HEK293 (cell line): ENCODE measurements at regions not wholly inside any gene's neighbourhood (a gene's known extent, or its start where the extent isn't known, plus 50 kb on each side); places are given as distances from the start of the nearest gene placed in this dataset.

ENCODE experiments used
- CTCF ChIA-PET: fragments of 350-600 bp; formaldehyde crosslinking; extraction: SDS; loops from one replicate; lab custom pipeline; 2021; ENCODE audit warnings: antibody characterized with exemption; lab: Yijun Ruan, JAX
- POLR2A ChIA-PET: fragments of 300-600 bp; formaldehyde crosslinking; extraction: SDS; loops from one replicate; lab custom pipeline; 2020; ENCODE audit warnings: antibody characterized with exemption, inconsistent platforms; lab: Yijun Ruan, JAX
- H3K27ac ChIP-seq: fragments of 200-500 bp; sonication (Bioruptor generic); 2 replicates; pipeline ENCODE4 v1.5.1; 2014; ENCODE audit warnings: low read depth, low read length, control low read depth, inconsistent platforms; ENCODE audit errors: extremely low read depth
- H3K36me3 ChIP-seq, 2 experiments: fragments of 200-500 bp in 1 of 2; sonication (Bioruptor generic) in 1 of 2; 1 replicate in 1 of 2; 2 replicates in 1 of 2; pipeline ENCODE4 v1.5.1; 2014 to 2017; ENCODE audit warnings: inconsistent platforms in 2 of 2, low read length in 2 of 2; ENCODE audit not compliant: control insufficient read depth in 2 of 2, insufficient read depth in 1 of 2
- H3K4me1 ChIP-seq: fragments of 200-500 bp; sonication (Bioruptor generic); 2 replicates; pipeline ENCODE4 v1.5.1; 2014; ENCODE audit warnings: mild to moderate bottlenecking, low read length, inconsistent platforms; ENCODE audit not compliant: control insufficient read depth, insufficient read depth
- H3K4me3 ChIP-seq: 2 replicates; pipeline ENCODE4 v1.5.1; 2011; ENCODE audit warnings: low read depth, mild to moderate bottlenecking, control low read depth, low read length, moderate library complexity
- H3K9me3 ChIP-seq: fragments of 200-500 bp; sonication (Bioruptor generic); 2 replicates; pipeline ENCODE4 v1.5.1; 2014; ENCODE audit warnings: low read depth, low read length, inconsistent platforms; ENCODE audit not compliant: control insufficient read depth, insufficient read depth
- MZF1 ChIP-seq: fragments of 450-650 bp; formaldehyde crosslinking; IDR thresholded peaks from 2 replicates; pipeline ENCODE4 v1.5.1; 2017; ENCODE audit warnings: missing biosample characterization, missing genetic modification characterization, borderline replicate concordance
- OSR2 ChIP-seq: fragments of 450-650 bp; formaldehyde crosslinking; IDR thresholded peaks from 2 replicates; pipeline ENCODE4 v1.5.1; 2016; ENCODE audit warnings: missing biosample characterization, missing genetic modification characterization
- SP2 ChIP-seq: fragments of 450-650 bp; formaldehyde crosslinking; IDR thresholded peaks from 2 replicates; pipeline ENCODE4 v1.5.1; 2016; ENCODE audit warnings: missing biosample characterization, missing genetic modification characterization
- ZBTB20 ChIP-seq: fragments of 450-650 bp; formaldehyde crosslinking; IDR thresholded peaks from 2 replicates; pipeline ENCODE4 v1.5.1; 2016; ENCODE audit warnings: missing biosample characterization, missing genetic modification characterization
- ZBTB21 ChIP-seq: fragments of 450-650 bp; formaldehyde crosslinking; IDR thresholded peaks from 2 replicates; pipeline ENCODE4 v1.5.1; 2017; ENCODE audit warnings: missing biosample characterization, missing genetic modification characterization
- ZFP3 ChIP-seq: fragments of 450-650 bp; formaldehyde crosslinking; IDR thresholded peaks from 2 replicates; pipeline ENCODE4 v1.5.1; 2016; ENCODE audit warnings: low read depth, missing biosample characterization, missing genetic modification characterization
- ZFP69B ChIP-seq: fragments of 450-650 bp; formaldehyde crosslinking; IDR thresholded peaks from 2 replicates; pipeline ENCODE4 v1.5.1; 2016; ENCODE audit warnings: missing biosample characterization, missing genetic modification characterization
- ZIC2 ChIP-seq: fragments of 450-650 bp; formaldehyde crosslinking; IDR thresholded peaks from 2 replicates; pipeline ENCODE4 v1.5.1; 2016; ENCODE audit warnings: missing biosample characterization, missing genetic modification characterization
- ZNF10 ChIP-seq: fragments of 450-650 bp; formaldehyde crosslinking; IDR thresholded peaks from 2 replicates; pipeline ENCODE4 v1.5.1; 2017; ENCODE audit warnings: missing biosample characterization, missing genetic modification characterization
- ZNF121 ChIP-seq: fragments of 450-650 bp; formaldehyde crosslinking; IDR thresholded peaks from 2 replicates; pipeline ENCODE4 v1.5.1; 2016; ENCODE audit warnings: missing biosample characterization, missing genetic modification characterization
- ZNF132 ChIP-seq: fragments of 450-650 bp; formaldehyde crosslinking; IDR thresholded peaks from 2 replicates; pipeline ENCODE4 v1.5.1; 2017; ENCODE audit warnings: missing biosample characterization, missing genetic modification characterization, borderline replicate concordance
- ZNF155 ChIP-seq: fragments of 450-650 bp; formaldehyde crosslinking; IDR thresholded peaks from 2 replicates; pipeline ENCODE4 v1.5.1; 2016; ENCODE audit warnings: missing biosample characterization, missing genetic modification characterization
- ZNF169 ChIP-seq: fragments of 450-650 bp; formaldehyde crosslinking; IDR thresholded peaks from 2 replicates; pipeline ENCODE4 v1.5.1; 2016; ENCODE audit warnings: missing biosample characterization, missing genetic modification characterization
- ZNF202 ChIP-seq: fragments of 450-650 bp; formaldehyde crosslinking; IDR thresholded peaks from 2 replicates; pipeline ENCODE4 v1.5.1; 2016; ENCODE audit warnings: missing biosample characterization, missing genetic modification characterization, borderline replicate concordance
- ZNF302 ChIP-seq: fragments of 450-650 bp; formaldehyde crosslinking; IDR thresholded peaks from 2 replicates; pipeline ENCODE4 v1.5.1; 2016; ENCODE audit warnings: missing biosample characterization, missing genetic modification characterization, low read depth
- ZNF311 ChIP-seq: fragments of 450-650 bp; formaldehyde crosslinking; IDR thresholded peaks from 2 replicates; pipeline ENCODE4 v1.5.1; 2017; ENCODE audit warnings: missing biosample characterization, missing genetic modification characterization, borderline replicate concordance
- ZNF366 ChIP-seq: fragments of 450-650 bp; formaldehyde crosslinking; conservative IDR thresholded peaks from 2 replicates; pipeline ENCODE4 v1.5.1; 2016; ENCODE audit warnings: missing biosample characterization, missing genetic modification characterization
- ZNF394 ChIP-seq: fragments of 450-650 bp; formaldehyde crosslinking; IDR thresholded peaks from 2 replicates; pipeline ENCODE4 v1.5.1; 2016; ENCODE audit warnings: missing biosample characterization, missing genetic modification characterization, mild to moderate bottlenecking, moderate library complexity, borderline replicate concordance
- ZNF510 ChIP-seq: fragments of 450-650 bp; formaldehyde crosslinking; IDR thresholded peaks from 2 replicates; pipeline ENCODE4 v1.5.1; 2018; ENCODE audit warnings: mild to moderate bottlenecking, missing genetic modification characterization, missing biosample characterization; ENCODE audit not compliant: insufficient replicate concordance
- ZNF529 ChIP-seq: fragments of 450-650 bp; formaldehyde crosslinking; IDR thresholded peaks from 2 replicates; pipeline ENCODE4 v1.5.1; 2017; ENCODE audit warnings: missing genetic modification characterization, missing biosample characterization; ENCODE audit not compliant: insufficient replicate concordance
- ZNF561 ChIP-seq: fragments of 450-650 bp; IDR thresholded peaks from 2 replicates; pipeline ENCODE4 v1.5.1; 2018; ENCODE audit warnings: missing biosample characterization, missing genetic modification characterization, borderline replicate concordance
- ZNF600 ChIP-seq: fragments of 450-650 bp; formaldehyde crosslinking; IDR thresholded peaks from 2 replicates; pipeline ENCODE4 v1.5.1; 2016; ENCODE audit warnings: missing biosample characterization, missing genetic modification characterization
- ZNF626 ChIP-seq: fragments of 450-650 bp; sonication (Bioruptor Pico); formaldehyde crosslinking; IDR thresholded peaks from 2 replicates; pipeline ENCODE4 v1.5.1; 2018; ENCODE audit warnings: missing biosample characterization, missing genetic modification characterization, inconsistent platforms
- ZNF629 ChIP-seq: fragments of 450-650 bp; formaldehyde crosslinking; IDR thresholded peaks from 2 replicates; pipeline ENCODE4 v1.5.1; 2017; ENCODE audit warnings: missing biosample characterization, missing genetic modification characterization
- ZNF76 ChIP-seq: fragments of 450-650 bp; formaldehyde crosslinking; IDR thresholded peaks from 2 replicates; pipeline ENCODE4; 2016; ENCODE audit warnings: low read depth, missing biosample characterization, missing genetic modification characterization, borderline replicate concordance
- ZNF776 ChIP-seq: fragments of 450-650 bp; formaldehyde crosslinking; IDR thresholded peaks from 2 replicates; pipeline ENCODE4 v1.5.0; 2017; ENCODE audit warnings: missing biosample characterization, missing genetic modification characterization, borderline replicate concordance
- ZNF785 ChIP-seq: fragments of 450-650 bp; formaldehyde crosslinking; IDR thresholded peaks from 2 replicates; pipeline ENCODE4 v1.5.1; 2016; ENCODE audit warnings: missing biosample characterization, missing genetic modification characterization
- ZSCAN16 ChIP-seq: fragments of 450-650 bp; formaldehyde crosslinking; IDR thresholded peaks from 2 replicates; pipeline ENCODE4 v1.5.1; 2016; ENCODE audit warnings: missing biosample characterization, missing genetic modification characterization
- TF ChIP-seq, protein P1 (sequence below): fragments of 450-650 bp; formaldehyde crosslinking; IDR thresholded peaks from 2 replicates; pipeline ENCODE4 v1.5.1; 2016; ENCODE audit warnings: missing biosample characterization, missing genetic modification characterization, low read depth
- TF ChIP-seq, protein P2 (sequence below): fragments of 450-650 bp; formaldehyde crosslinking; IDR thresholded peaks from 2 replicates; pipeline ENCODE4 v1.5.1; 2016; ENCODE audit warnings: missing biosample characterization, missing genetic modification characterization, borderline replicate concordance

DNA sequence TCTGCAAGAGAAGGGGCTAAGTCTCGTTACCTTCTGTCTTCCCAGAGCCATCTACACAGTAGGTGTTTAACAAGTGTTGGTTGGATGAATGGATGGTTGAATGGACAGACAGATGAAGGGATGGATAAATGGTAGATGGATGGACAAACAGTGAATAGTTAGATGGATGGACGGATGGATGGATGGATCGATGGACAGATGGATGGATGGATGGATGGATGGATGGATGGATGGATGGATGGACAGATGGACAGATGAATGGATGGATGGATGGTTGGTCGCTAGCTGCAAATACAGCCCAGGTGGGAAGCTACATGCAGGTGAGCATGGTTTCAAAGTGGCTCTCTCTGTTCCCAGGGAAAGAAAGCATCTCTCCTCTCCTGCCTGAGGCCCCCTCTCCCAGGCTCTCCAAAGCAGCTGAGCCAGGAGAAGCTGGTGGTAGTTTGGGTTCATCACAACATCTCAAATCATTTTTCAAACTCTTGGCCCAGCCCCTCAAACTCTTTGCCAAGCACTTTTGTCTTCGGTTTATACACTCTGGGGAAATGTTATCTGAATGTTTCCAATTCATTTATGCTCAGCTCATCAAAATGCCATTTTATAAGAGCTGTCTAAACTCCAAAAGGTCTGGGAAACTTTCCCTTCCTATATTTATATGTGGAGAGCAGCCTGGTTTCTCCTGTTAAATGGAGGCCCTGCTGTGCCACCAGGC lies 192.7 kb downstream of the ANAPC1 start:
- no peak overlapping the region for H3K27ac ChIP-seq
- no peaks in the 10 kb centered on the region for H3K4me1 ChIP-seq
- ChIA-PET POLR2A (no interaction called here), CTCF (interaction anchor here (0.8 kb wide), 1 partner anchor 10 kb away, joined by 3 read pairs; no protein-coding TSS in a partner anchor)
- H3K36me3 ChIP-seq: no peaks in the 10 kb centered on the region
- TF ChIP-seq, protein P1, sequence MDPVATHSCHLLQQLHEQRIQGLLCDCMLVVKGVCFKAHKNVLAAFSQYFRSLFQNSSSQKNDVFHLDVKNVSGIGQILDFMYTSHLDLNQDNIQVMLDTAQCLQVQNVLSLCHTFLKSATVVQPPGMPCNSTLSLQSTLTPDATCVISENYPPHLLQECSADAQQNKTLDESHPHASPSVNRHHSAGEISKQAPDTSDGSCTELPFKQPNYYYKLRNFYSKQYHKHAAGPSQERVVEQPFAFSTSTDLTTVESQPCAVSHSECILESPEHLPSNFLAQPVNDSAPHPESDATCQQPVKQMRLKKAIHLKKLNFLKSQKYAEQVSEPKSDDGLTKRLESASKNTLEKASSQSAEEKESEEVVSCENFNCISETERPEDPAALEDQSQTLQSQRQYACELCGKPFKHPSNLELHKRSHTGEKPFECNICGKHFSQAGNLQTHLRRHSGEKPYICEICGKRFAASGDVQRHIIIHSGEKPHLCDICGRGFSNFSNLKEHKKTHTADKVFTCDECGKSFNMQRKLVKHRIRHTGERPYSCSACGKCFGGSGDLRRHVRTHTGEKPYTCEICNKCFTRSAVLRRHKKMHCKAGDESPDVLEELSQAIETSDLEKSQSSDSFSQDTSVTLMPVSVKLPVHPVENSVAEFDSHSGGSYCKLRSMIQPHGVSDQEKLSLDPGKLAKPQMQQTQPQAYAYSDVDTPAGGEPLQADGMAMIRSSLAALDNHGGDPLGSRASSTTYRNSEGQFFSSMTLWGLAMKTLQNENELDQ (tag by site-specific recombination): no peak
- TF ChIP-seq ZNF366 (tag by site-specific recombination): peak; percentile 93
- no peak overlapping the region for H3K4me3 ChIP-seq
- no peaks in the 10 kb centered on the region for H3K9me3 ChIP-seq

DNA sequence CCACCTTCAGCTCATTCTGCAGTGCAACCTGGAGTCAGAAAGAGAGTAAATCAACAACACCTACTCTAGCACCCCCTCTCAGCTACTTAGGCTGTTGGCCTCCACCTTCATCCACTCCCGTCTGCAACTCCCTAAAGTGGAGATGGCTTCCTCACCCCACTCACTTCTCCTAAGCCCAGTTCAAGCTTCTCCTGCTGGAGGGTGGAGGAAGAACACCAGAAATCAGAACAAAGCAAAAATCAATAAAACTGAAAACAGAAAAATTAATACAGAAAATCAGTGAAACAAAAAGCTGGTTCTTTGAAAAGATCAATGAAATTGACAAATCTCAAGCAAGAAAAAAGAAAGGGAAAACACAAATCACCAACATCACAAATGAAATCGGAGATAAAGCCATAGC lies 191.7 kb downstream of the ANAPC1 start:
- CTCF ChIA-PET: interaction anchor here (0.7 to 0.8 kb wide), 4 partner anchors 8 to 71 kb away, joined by 3 to 5 read pairs (median 3); no protein-coding TSS in a partner anchor
- H3K9me3 ChIP-seq: no peaks in the 10 kb centered on the region
- H3K36me3 ChIP-seq: no peaks in the 10 kb centered on the region
- TF ChIP-seq ZNF600 (tag by site-specific recombination) (no peak), SP2 (tag by site-specific recombination) (no peak), ZNF626 (tag by site-specific recombination) (no peak), ZFP3 (tag by site-specific recombination) (no peak), ZSCAN16 (no peak), ZFP69B (tag by site-specific recombination) (no peak), ZNF785 (tag by site-specific recombination) (no peak), OSR2 (no peak), MZF1 (no peak), ZBTB20 (tag by site-specific recombination) (no peak), ZNF10 (tag by site-specific recombination) (no peak), ZNF561 (tag by site-specific recombination) (no peak), ZNF311 (tag by site-specific recombination) (no peak)
- no peaks in the 10 kb centered on the region for H3K4me1 ChIP-seq
- H3K27ac ChIP-seq: no peak overlapping the region
- no peak overlapping the region for H3K4me3 ChIP-seq
- POLR2A ChIA-PET: no interaction called here

DNA sequence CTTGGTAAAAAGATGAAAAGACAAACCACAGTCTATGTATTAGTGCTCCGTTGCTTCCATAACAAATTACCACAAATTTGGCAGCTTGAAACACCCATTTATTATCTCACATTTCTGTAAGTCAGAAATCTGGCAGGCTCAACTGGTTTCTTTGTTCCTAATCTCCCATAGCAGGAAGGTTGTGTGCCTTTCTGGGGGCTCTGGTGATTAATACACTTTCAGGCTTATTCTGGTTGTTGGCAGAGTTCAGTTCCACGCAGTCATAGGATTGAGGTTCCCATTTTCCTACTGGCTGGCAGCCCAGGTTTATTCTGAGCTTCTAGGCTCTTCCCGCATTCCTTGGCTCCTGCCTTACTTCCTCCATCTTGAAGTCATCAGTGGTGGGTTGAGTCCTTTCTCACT lies 189.3 kb downstream of the ANAPC1 start:
- no peaks in the 10 kb centered on the region for H3K4me1 ChIP-seq
- H3K36me3 ChIP-seq: no peaks in the 10 kb centered on the region
- H3K4me3 ChIP-seq: no peak overlapping the region
- H3K9me3 ChIP-seq: no peaks in the 10 kb centered on the region
- ChIA-PET POLR2A (no interaction called here), CTCF (no interaction called here)
- H3K27ac ChIP-seq: no peak overlapping the region
- no peak for TF ChIP-seq ZNF394
- TF ChIP-seq ZNF132 (tag by site-specific recombination): no peak
- no peak for TF ChIP-seq ZNF155 (tag by site-specific recombination)
- no peak for TF ChIP-seq ZNF776 (tag by site-specific recombination)
- TF ChIP-seq ZNF169 (tag by site-specific recombination): no peak
- no peak for TF ChIP-seq ZNF302
- TF ChIP-seq ZNF121: no peak
- TF ChIP-seq ZNF202 (tag by site-specific recombination): no peak
- TF ChIP-seq ZNF76 (tag by site-specific recombination): no peak
- no peak for TF ChIP-seq ZNF529 (tag by site-specific recombination)
- TF ChIP-seq ZNF629: no peak
- TF ChIP-seq ZBTB21 (tag by site-specific recombination): no peak
- TF ChIP-seq ZFP3 (tag by site-specific recombination): no peak
- TF ChIP-seq, protein P2, sequence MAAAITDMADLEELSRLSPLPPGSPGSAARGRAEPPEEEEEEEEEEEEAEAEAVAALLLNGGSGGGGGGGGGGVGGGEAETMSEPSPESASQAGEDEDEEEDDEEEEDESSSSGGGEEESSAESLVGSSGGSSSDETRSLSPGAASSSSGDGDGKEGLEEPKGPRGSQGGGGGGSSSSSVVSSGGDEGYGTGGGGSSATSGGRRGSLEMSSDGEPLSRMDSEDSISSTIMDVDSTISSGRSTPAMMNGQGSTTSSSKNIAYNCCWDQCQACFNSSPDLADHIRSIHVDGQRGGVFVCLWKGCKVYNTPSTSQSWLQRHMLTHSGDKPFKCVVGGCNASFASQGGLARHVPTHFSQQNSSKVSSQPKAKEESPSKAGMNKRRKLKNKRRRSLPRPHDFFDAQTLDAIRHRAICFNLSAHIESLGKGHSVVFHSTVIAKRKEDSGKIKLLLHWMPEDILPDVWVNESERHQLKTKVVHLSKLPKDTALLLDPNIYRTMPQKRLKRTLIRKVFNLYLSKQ (tag by site-specific recombination): no peak
- TF ChIP-seq ZNF510 (tag by site-specific recombination): no peak
- TF ChIP-seq ZIC2 (tag by site-specific recombination): no peak
